Left forelimb (tissue), 1 donor: ENCODE measurements at regions not wholly inside any gene's neighbourhood (a gene's known extent, or its start where the extent isn't known, plus 50 kb on each side); places are given as distances from the start of the nearest gene placed in this dataset.

Source experiments
- DNase-seq: peaks from one replicate; pipeline ENCODE4 v3.0.0-alpha.2; 2018; ENCODE audit warnings: low spot score

DNA sequence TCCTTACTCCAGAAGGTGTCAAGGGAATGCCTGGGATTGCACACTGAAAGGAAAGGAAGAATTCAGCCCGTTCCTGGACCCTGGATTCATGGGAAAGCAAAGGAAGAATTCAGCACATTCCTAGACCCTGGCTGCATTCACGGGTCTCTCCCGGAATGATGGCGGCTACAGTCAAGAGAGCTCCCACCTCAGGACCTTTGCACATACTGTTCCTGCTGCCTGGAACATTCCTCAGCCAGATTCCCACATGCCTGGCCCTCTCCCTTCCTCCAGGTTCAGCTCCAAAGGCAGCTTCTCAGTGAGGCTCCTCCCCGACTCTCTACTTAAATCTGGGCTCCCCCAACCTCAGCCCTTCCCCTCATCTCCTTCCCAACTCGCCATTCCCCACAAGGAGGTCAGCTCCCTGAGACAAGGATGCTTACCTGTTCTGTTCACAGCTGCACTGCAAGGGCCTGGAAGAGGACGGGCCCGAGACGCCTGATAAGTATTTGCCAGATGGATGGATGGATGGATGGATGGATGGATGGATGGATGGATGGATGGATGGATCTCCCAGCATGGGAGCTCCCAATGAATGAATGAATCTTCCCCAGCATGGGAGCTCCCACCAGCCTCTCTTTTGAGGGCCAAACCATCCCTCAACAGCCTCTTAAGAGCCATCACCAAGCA lies 77.4 kb downstream of the NCOR2 start:
- no peak for DNase-seq

DNA sequence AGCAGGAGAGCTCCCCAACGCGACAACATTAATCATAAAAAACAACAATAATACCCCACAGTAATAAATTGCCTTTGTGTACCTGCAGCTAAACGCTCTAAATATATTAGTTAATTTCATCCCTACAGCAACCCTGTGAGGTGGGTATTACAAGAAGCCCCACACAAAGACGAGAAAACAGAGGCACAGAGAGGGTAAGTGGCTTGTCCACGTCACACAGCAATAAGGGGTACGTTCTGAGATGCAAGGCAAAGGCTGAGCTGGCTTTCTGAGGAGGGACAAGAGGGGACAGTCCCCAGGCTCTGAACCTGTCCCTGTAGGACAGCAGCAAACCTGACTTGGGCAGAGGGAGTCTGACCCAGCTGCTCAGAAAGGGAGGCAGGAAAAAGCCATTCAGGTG lies 78.2 kb downstream of the NCOR2 start:
- no peak for DNase-seq

DNA sequence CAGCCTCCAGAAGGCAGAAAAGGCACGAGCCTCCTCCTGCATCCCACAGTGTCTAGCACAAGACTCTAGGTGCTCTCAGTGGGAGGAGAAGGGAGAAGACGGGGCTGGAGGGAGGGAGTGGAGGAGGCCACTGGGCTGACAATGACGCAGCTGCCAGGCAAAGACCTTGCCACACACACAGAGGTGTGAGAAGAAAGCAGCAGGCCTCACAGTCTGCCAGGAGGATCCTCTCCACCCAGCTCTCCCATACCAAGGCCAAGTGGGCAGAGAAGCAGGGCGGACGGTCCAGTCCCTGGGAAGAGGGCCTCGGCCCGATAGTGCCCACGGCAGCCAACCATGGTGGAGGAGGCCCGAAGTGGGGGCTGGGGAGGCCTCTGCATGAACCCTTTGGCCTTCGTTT lies 78.9 kb downstream of the NCOR2 start:
- DNase-seq: no peak

- DNase-seq: no peak
Observed at GRCh38 chr12:124487834-124488165, 79.6 kb downstream of the NCOR2 start.

GRCh38 chr12:124487066-124487833 lies 80.2 kb downstream of the NCOR2 start:
- no peak for DNase-seq

DNA sequence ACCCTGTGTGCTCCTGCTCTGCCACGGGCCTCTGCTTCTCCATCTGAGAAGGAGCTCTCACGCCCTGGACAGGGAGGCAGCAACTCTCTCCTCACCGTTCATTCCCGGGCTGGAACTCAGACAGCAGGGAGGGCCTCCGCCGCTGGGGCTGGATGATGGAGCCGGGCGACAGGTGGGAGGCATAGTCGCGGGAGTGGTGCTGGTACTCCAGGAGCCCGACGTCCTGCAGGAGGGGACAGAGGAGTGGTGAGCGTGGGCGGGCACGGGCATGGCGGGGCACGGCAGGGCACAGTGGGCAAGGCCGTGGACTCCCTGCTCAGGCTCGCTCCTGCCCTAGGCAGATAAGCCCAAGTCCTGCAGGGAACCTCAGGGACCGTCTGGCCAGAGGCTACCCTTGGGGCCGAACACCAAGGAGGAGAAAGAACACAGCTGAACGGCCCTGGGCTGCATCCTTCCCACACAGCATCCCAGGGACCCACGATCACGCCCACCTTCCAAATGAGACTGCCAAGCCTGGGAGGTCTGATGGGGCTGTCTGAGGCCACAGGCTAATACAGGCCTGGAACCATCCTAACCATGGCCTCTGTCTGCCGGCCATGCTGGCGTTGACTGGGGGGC lies 81.0 kb downstream of the NCOR2 start:
- DNase-seq: no peak

DNA sequence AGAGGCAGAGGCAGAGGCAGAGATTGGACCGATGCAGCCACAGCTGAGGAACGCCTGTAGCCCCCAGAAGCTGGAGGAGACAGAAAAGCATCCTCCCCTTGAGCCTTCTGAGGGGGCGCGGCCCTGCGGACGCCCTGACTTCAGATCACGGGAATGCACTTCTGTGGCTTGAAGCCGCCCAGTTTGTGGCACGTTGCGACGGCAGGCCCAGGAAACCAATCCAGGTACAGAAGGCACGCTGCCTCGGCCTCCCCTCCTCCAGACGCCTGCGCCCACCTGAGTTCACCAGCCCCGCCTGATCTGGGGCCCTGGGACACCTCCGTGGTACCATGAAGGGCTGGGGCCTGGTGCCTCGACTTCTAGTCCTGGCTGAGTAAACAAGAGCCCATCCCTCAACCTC lies 82.0 kb downstream of the NCOR2 start:
- DNase-seq: no peak

GRCh38 chr12:124484526-124484953 lies 82.9 kb downstream of the NCOR2 start:
- DNase-seq: no peak

- no peak for DNase-seq
Observed at GRCh38 chr12:124484067-124484466, 83.3 kb downstream of the NCOR2 start.

GRCh38 chr12:124482901-124483799 lies 84.3 kb downstream of the NCOR2 start:
- no peak for DNase-seq

DNA sequence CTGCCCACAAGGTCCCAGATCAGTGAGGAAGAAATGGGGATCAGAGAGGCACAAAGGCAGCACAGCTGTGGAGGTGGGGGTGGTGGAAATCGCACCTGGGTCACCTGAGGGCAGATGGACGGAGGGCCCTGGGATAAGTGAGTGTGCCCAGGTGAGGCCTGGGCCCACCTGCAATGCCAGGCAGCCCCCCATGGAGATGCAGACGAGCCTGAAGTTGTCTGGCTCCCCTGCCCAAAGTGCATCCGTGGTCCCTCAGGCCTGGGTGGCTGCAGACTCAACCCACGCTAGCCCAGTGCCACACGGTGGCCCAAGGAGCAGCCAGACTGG lies 84.9 kb downstream of the NCOR2 start:
- DNase-seq: no peak

DNA sequence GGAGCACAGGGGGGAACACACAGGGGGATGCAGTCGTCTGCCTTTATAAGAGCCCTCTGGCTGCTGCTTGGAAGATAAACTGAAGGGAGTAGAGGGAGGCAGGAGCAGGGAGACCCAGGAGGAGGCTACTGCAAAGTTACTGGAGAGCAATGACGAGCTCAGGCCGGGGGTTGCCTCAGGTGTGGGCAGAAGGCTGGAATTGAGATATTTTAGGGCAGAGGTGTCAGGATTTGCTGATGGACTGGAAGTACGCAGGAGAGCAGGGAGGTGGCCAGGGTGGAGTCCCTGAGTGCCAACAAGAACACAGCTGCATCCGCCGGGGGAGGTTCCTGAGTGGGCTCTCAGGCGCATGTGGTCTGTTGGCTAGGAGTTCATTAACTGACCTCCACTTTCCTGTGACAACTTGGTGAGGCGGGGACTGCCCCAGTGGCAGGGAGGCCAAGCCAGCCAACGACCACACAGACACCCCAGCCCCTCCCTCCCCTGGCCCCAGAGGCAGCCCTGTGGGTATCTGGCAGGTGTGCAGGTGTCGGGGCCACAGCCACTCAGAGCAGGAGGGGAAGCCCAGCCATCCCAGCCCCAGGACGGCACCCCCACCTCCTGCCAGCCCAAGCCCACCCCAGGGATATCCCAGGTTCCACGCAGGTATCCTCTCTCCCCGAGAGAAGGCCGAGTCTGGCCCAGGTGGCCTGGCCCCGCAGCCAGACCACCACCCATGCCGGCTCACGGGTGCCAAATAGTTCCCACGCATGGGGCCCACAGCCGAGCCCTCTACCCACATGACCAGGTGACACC lies 85.4 kb downstream of the NCOR2 start:
- no peak for DNase-seq

DNA sequence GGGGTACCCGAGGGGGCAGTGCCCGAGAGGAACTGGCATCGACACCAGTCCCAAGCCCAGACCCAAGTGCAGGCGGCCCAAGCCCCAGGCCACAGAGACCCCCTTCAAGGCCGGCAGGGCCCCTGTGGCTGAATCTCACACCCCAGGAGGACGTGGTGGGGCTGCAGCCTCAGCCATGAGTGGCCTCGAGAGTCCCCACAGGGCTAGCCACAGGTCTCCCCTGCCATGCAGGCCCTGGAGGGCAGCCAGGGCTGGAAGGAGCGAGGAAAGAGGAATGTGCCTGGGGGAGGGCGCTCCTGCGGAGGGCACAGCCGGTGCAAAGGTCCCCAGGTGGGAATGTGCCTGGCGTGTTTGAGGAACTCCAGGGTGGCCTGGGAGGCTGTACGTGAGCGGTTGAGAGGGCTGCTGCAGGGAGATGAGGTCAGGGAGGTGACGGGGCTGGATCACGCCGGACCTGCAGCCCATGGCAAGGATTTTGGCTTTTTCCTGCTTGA lies 86.1 kb downstream of the NCOR2 start:
- no peak for DNase-seq

GRCh38 chr12:124480469-124481256 lies 86.7 kb downstream of the NCOR2 start:
- no peak for DNase-seq

- DNase-seq: no peak
Observed at GRCh38 chr12:124479680-124480468, 87.5 kb downstream of the NCOR2 start.

DNA sequence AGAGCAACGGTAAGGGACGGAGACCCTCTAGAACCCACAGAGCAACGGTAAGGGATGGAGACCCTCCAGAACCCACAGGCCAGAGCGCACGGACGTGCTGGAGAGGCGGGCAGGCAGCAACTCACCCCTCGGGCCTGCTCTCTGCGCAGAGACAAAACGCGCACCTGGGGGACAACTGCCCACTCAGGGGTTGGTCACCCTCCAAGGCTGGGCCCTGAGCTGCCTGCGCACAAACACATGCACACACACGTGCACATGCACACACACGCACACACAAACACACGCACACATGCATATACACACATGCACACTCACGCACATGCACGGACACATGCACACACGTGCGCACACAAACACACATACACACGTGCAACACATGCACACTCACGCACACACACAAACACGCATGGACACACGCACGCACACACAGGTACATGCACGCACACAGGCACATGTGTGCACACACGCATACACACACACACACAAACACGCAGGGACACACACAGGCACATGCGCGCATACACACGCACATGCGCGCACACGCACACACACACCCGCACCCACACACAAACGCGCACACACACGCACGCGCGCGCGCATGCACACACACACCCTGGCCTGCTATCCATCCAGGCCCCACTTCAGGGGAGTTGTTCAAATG lies 88.3 kb downstream of the NCOR2 start:
- DNase-seq: no peak

- DNase-seq: no peak
Observed at GRCh38 chr12:124478416-124478815, 89.0 kb downstream of the NCOR2 start.

DNA sequence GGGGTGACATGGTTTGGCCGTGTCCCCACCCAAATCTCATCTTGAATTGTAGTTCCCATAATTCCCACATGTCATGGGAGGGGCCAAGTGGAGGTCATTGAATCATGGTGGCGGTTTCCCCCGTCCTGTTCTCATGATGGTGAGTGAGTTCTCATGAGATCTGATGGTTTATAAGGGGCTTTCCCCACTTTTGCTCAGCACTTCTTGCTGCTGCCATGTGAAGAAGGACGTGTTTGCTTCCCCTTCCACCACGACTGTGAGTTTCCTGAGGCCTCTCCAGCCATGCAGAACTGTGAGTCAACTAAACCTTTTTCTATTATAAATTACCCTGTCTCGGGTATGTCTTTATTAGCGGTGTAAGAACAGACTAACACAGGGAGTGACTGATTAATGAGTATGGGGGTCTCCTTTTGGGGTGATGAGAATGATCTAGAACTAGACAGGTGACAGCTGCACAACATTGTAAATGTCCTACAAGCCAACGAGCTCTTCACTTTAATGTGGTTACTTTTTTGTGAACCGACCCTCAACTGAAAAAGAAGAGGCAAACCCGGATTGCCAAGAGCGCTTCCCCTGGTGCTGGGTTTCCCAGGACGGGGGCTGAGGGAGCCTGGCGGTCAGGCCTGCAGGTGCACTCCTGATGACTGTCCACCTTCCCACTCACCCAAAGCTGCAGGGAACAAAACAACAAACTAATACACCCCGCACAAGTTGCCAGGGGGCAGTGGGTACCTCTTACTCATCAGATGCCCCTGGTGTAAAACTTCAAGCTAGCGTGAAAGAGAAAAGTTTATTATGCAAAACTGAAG lies 90.1 kb downstream of the NCOR2 start:
- no peak for DNase-seq
